ENCODE measurements at regions not wholly inside any gene's neighbourhood (a gene's known extent, or its start where the extent isn't known, plus 50 kb on each side); places are given as distances from the start of the nearest gene placed in this dataset.

DNA sequence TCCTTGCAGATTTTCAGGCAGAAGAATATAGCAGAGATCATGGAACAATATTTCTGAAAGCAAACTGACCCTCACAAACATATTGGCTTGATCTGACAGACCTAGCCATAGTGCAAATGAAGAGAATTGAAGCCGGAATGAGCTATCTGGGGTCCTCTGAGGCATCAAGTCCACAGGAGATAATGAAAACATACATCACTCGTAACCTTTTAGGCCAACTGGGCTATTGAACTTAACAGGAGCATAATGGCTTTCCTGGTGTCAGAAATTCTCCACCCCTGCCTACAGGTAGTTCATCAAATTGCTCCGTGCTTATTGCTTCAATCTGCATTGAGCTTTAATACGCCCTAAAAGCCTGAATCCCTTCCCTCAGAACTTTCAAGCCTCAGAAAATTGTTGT, 1414.6 kb upstream of the TENM4 start:
- H3K4me3 ChIP-seq (ENCODE audit: extremely low read depth in 1 of 4, insufficient read depth in 2 of 4, low read depth in 3 of 4, low read length in 4 of 4) = no peak overlapping the region
- H3K36me3 ChIP-seq (ENCODE audit: control insufficient read depth in 2 of 4, insufficient read depth in 4 of 4, low read length in 3 of 4) = no peaks in the 10 kb centered on the region
- no peaks in the 10 kb centered on the region for H4K20me1 ChIP-seq (replicated peaks in 1 of 2; ENCODE audit: control insufficient read depth in 1 of 2, insufficient read depth in 2 of 2, low read length in 2 of 2)
- no peak overlapping the region for H3K9ac ChIP-seq (replicated peaks in 1 of 4; ENCODE audit: extremely low read depth in 1 of 4, low read depth in 3 of 4, low read length in 3 of 4)
- H3K23me2 ChIP-seq (ENCODE audit: low read depth, low read length) = no peaks in the 10 kb centered on the region
- no peaks in the 10 kb centered on the region for H3K79me1 ChIP-seq (ENCODE audit: low read depth, low read length)
- no peak overlapping the region for H2AFZ ChIP-seq (ENCODE audit: low read length)
- H3K23ac ChIP-seq (ENCODE audit: insufficient read length) = no peak overlapping the region
- no peaks in the 10 kb centered on the region; a peak in 1 of 7 replicates for H3K4me1 ChIP-seq (replicated peaks in 1 of 4; ENCODE audit: control insufficient read depth in 3 of 4, insufficient read depth in 4 of 4, low read length in 3 of 4)
- no peak overlapping the region for H3K56ac ChIP-seq (replicated peaks; ENCODE audit: insufficient read length, low read depth, low read length)
- H4K5ac ChIP-seq (ENCODE audit: insufficient read length, low read depth, low read length) = no peak overlapping the region
- ChIA-PET POLR2A (ENCODE audit: partially characterized antibody) (no interaction called here), CTCF (ENCODE audit: partially characterized antibody) (no interaction called here)
- H3K27me3 ChIP-seq (replicated peaks in 1 of 4; ENCODE audit: control insufficient read depth in 3 of 4, extremely low read depth in 1 of 4, insufficient read depth in 3 of 4, low read length in 3 of 4) = no peaks in the 10 kb centered on the region
- 89% methylated on average over 4 of the region's 4 CpGs; no CpG with 5 or more reads in 1 of the 2 experiments for WGBS, 2 experiments (ENCODE audit: extremely low coverage in 1 of 2, insufficient coverage in 1 of 2, insufficient read length in 1 of 2, insufficient replicate concordance in 2 of 2, low coverage in 1 of 2, low lambda C conversion rate in 2 of 2, missing lambda C conversion rate in 1 of 2)
- no peak overlapping the region for H2BK15ac ChIP-seq (ENCODE audit: low read length)
- no peak overlapping the region for H3K27ac ChIP-seq (ENCODE audit: low read depth, low read length)
- no peak overlapping the region for H2AK5ac ChIP-seq (ENCODE audit: low read depth, low read length)
- FAIRE-seq (no peak), DNase-seq (ENCODE audit: low read depth in 1 of 2, low spot score in 2 of 2) (no peak)
- H3K4me2 ChIP-seq (ENCODE audit: insufficient read depth in 1 of 2, low read depth in 2 of 2, low read length in 2 of 2) = no peak overlapping the region
- no peak overlapping the region for H4K8ac ChIP-seq (ENCODE audit: extremely low read depth, insufficient read depth, low read length)
- no peak overlapping the region for H2BK5ac ChIP-seq (ENCODE audit: low read depth, low read length)
- no peak overlapping the region for H2BK20ac ChIP-seq (ENCODE audit: low read length)
- H3K14ac ChIP-seq (ENCODE audit: insufficient read length) = no peak overlapping the region
- no peak overlapping the region for H3K18ac ChIP-seq (ENCODE audit: extremely low read depth, low read length)
- no peak overlapping the region for H2BK120ac ChIP-seq (replicated peaks; ENCODE audit: low read depth, low read length)
- H4K91ac ChIP-seq (replicated peaks; ENCODE audit: insufficient read length, low read length) = no peak overlapping the region
- no peaks in the 10 kb centered on the region; a peak in 1 of 4 replicates for H3K9me3 ChIP-seq (ENCODE audit: insufficient read depth in 2 of 2, low read depth in 1 of 2, low read length in 1 of 2)
- no peak overlapping the region for H3K4ac ChIP-seq (replicated peaks; ENCODE audit: insufficient read length, low read depth, low read length)
- no peaks in the 10 kb centered on the region for H3K79me2 ChIP-seq (ENCODE audit: control insufficient read depth in 1 of 2, insufficient read depth in 2 of 2, low read length in 2 of 2)
- H2BK12ac ChIP-seq (ENCODE audit: low read depth, low read length) = no peak overlapping the region
- TF ChIP-seq SAP30 (IDR thresholded peaks at IDR 0.05; ENCODE audit: insufficient read depth, insufficient replicate concordance, low read length) = no peak
- TF ChIP-seq EGR1 (IDR thresholded peaks at IDR 0.05; ENCODE audit: borderline replicate concordance, low read depth, low read length) = no peak
- TF ChIP-seq EP300 (IDR thresholded peaks at IDR 0.05; ENCODE audit: borderline replicate concordance in 1 of 2, low read depth in 2 of 2, low read length in 2 of 2) = no peak
- no peak for TF ChIP-seq CEBPB (IDR thresholded peaks at IDR 0.05; ENCODE audit: low read depth, low read length)
- TF ChIP-seq BACH1 (IDR thresholded peaks at IDR 0.05; ENCODE audit: low read length) = no peak
- TF ChIP-seq SIN3A (conservative IDR thresholded peaks at IDR 0.05 in 1 of 2, IDR thresholded peaks at IDR 0.05 in 1 of 2; ENCODE audit: low read depth in 1 of 2, low read length in 2 of 2) = no peak
- TF ChIP-seq ATF2 (IDR thresholded peaks at IDR 0.05; ENCODE audit: low read length) = no peak
- no peak for TF ChIP-seq ASH2L (IDR thresholded peaks at IDR 0.05; ENCODE audit: low read length)
- no peak for TF ChIP-seq TBP (IDR thresholded peaks at IDR 0.05; ENCODE audit: low read depth, low read length)
- no peak for TF ChIP-seq RFX5 (IDR thresholded peaks at IDR 0.05; ENCODE audit: borderline replicate concordance, low read depth, low read length)
- TF ChIP-seq SIRT6 (IDR thresholded peaks at IDR 0.05; ENCODE audit: low read length) = no peak
- no peak for TF ChIP-seq CHD2 (IDR thresholded peaks at IDR 0.05; ENCODE audit: low read length)
- no peak for TF ChIP-seq POU5F1 (IDR thresholded peaks at IDR 0.05; ENCODE audit: low read depth, low read length)
- TF ChIP-seq SUZ12 (IDR thresholded peaks at IDR 0.05; ENCODE audit: low read length) = no peak

All from H1 (cell line).